Stimulated activated CD8-positive, alpha-beta memory T cell treated with anti-CD3 and anti-CD28 coated beads, Interleukin-7, amount 100 ng/mL, for 1 hour (primary cell): ENCODE measurements at regions not wholly inside any gene's neighbourhood (a gene's known extent, or its start where the extent isn't known, plus 50 kb on each side); places are given as distances from the start of the nearest gene placed in this dataset.

ENCODE experiments used
- DNase-seq, 2 donors: peaks; one replicate each; pipeline ENCODE4 v3.0.0-alpha.2; 2020; ENCODE audit warnings: low read depth in 2 of 2

GRCh38 chr4:14771504-14772175 lies 230.6 kb upstream of the CPEB2 start:
- no peak for DNase-seq

- no peak for DNase-seq
Observed at GRCh38 chr4:14772388-14772787, 229.9 kb upstream of the CPEB2 start.

- no peak for DNase-seq
Observed at GRCh38 chr4:14783011-14783877, 219.0 kb upstream of the CPEB2 start.

- no peak for DNase-seq
Observed at GRCh38 chr4:14787221-14787620, 215.1 kb upstream of the CPEB2 start.

- DNase-seq: no peak
Observed at GRCh38 chr4:14787894-14788293, 214.4 kb upstream of the CPEB2 start.

GRCh38 chr4:14790494-14790893 lies 211.8 kb upstream of the CPEB2 start:
- no peak for DNase-seq

- DNase-seq: no peak
Observed at GRCh38 chr4:14792702-14793227, 209.5 kb upstream of the CPEB2 start.

- DNase-seq: no peak
Observed at GRCh38 chr4:14800977-14801376, 201.3 kb upstream of the CPEB2 start.

GRCh38 chr4:14802596-14802995 lies 199.7 kb upstream of the CPEB2 start:
- DNase-seq: no peak

GRCh38 chr4:14807856-14808255 lies 194.4 kb upstream of the CPEB2 start:
- no peak for DNase-seq

GRCh38 chr4:14809203-14809602 lies 193.1 kb upstream of the CPEB2 start:
- DNase-seq: no peak

- no peak for DNase-seq
Observed at GRCh38 chr4:14810121-14810520, 192.2 kb upstream of the CPEB2 start.

- no peak for DNase-seq
Observed at GRCh38 chr4:14810568-14810967, 191.7 kb upstream of the CPEB2 start.

GRCh38 chr4:14812101-14812500 lies 190.2 kb upstream of the CPEB2 start:
- no peak for DNase-seq

- DNase-seq: no peak
Observed at GRCh38 chr4:14816623-14817261, 185.5 kb upstream of the CPEB2 start.

GRCh38 chr4:14824189-14824588 lies 178.1 kb upstream of the CPEB2 start:
- no peak for DNase-seq

- DNase-seq: no peak
Observed at GRCh38 chr4:14827111-14827510, 175.2 kb upstream of the CPEB2 start.

- DNase-seq: no peak
Observed at GRCh38 chr4:14829795-14830194, 172.5 kb upstream of the CPEB2 start.

- DNase-seq: no peak
Observed at GRCh38 chr4:14831416-14831815, 170.9 kb upstream of the CPEB2 start.

- no peak for DNase-seq
Observed at GRCh38 chr4:14833053-14833452, 169.2 kb upstream of the CPEB2 start.

- DNase-seq: no peak
Observed at GRCh38 chr4:14834382-14834781, 167.9 kb upstream of the CPEB2 start.

GRCh38 chr4:14835288-14835687 lies 167.0 kb upstream of the CPEB2 start:
- no peak for DNase-seq
